CD4-positive, alpha-beta T cell treated with Interleukin-6 at 100 ng/mL for 8 hours (primary cell): ENCODE measurements at regions not wholly inside any gene's neighbourhood (a gene's known extent, or its start where the extent isn't known, plus 50 kb on each side); places are given as distances from the start of the nearest gene placed in this dataset.

ENCODE experiments used
- DNase-seq: peaks from one replicate; pipeline ENCODE4 v3.0.0-alpha.2; 2020; ENCODE audit warnings: mixed read lengths, low spot score

- no peak for DNase-seq
Observed at GRCh38 chr2:136572335-136572734, 193.0 kb upstream of the THSD7B start.

- no peak for DNase-seq
Observed at GRCh38 chr2:136557203-136557602, 208.1 kb upstream of the THSD7B start.

- DNase-seq: no peak
Observed at GRCh38 chr2:136550181-136550580, 215.2 kb upstream of the THSD7B start.

GRCh38 chr2:136539355-136539754 lies 226.0 kb upstream of the THSD7B start:
- DNase-seq: no peak

- no peak for DNase-seq
Observed at GRCh38 chr2:136538489-136538888, 226.9 kb upstream of the THSD7B start.

- no peak for DNase-seq
Observed at GRCh38 chr2:136534811-136535210, 230.5 kb upstream of the THSD7B start.

GRCh38 chr2:136532171-136532570 lies 233.2 kb upstream of the THSD7B start:
- no peak for DNase-seq

GRCh38 chr2:136531731-136532130 lies 233.6 kb upstream of the THSD7B start:
- no peak for DNase-seq

GRCh38 chr2:136530146-136530545 lies 235.2 kb upstream of the THSD7B start:
- DNase-seq: no peak

- no peak for DNase-seq
Observed at GRCh38 chr2:136527560-136527959, 237.8 kb upstream of the THSD7B start.

GRCh38 chr2:136522724-136523123 lies 242.6 kb upstream of the THSD7B start:
- DNase-seq: no peak

GRCh38 chr2:136517716-136518115 lies 247.6 kb upstream of the THSD7B start:
- DNase-seq: no peak

GRCh38 chr2:136510244-136510643 lies 255.1 kb upstream of the THSD7B start:
- DNase-seq: no peak

GRCh38 chr2:136505462-136505861 lies 259.9 kb upstream of the THSD7B start:
- no peak for DNase-seq

- no peak for DNase-seq
Observed at GRCh38 chr2:136502660-136503059, 262.7 kb upstream of the THSD7B start.

- DNase-seq: no peak
Observed at GRCh38 chr2:136497709-136498108, 267.6 kb upstream of the THSD7B start.

GRCh38 chr2:136496966-136497365 lies 268.4 kb upstream of the THSD7B start:
- no peak for DNase-seq

- DNase-seq: no peak
Observed at GRCh38 chr2:136495636-136496035, 269.7 kb upstream of the THSD7B start.

- no peak for DNase-seq
Observed at GRCh38 chr2:136492901-136493300, 272.4 kb upstream of the THSD7B start.

- no peak for DNase-seq
Observed at GRCh38 chr2:136490100-136490499, 275.2 kb upstream of the THSD7B start.

GRCh38 chr2:136487421-136487820 lies 277.9 kb upstream of the THSD7B start:
- no peak for DNase-seq

- no peak for DNase-seq
Observed at GRCh38 chr2:136486115-136486514, 279.2 kb upstream of the THSD7B start.

- DNase-seq: no peak
Observed at GRCh38 chr2:136482966-136483365, 282.4 kb upstream of the THSD7B start.

GRCh38 chr2:136482006-136482405 lies 283.3 kb upstream of the THSD7B start:
- no peak for DNase-seq

GRCh38 chr2:136479696-136480095 lies 285.6 kb upstream of the THSD7B start:
- DNase-seq: no peak
